Tibial nerve (tissue), 4 donors: ENCODE measurements at regions not wholly inside any gene's neighbourhood (a gene's known extent, or its start where the extent isn't known, plus 50 kb on each side); places are given as distances from the start of the nearest gene placed in this dataset.
"Not testable (repeated sequence)": the region's sequence is repeated elsewhere in the genome, so short reads cannot be mapped to it uniquely, and the experiment has no call there.

Experiments
- DNase-seq, 2 donors: peaks; one replicate each; pipeline ENCODE4 v3.0.0-alpha.2; 2019; ENCODE audit warnings: low spot score in 2 of 2
- H3K27ac ChIP-seq, 4 donors: fragments of 200-600 bp; sonication (generic) in 3 of 4; one replicate each; pipeline ENCODE4 v1.5.1; 2017 to 2019; ENCODE audit warnings: mild to moderate bottlenecking in 1 of 4
- H3K27me3 ChIP-seq, 2 donors: fragments of 200-600 bp; sonication (generic) in 1 of 2; one replicate each; pipeline versions ENCODE4 v1.5.1 to v1.6.0; 2017 to 2019
- H3K36me3 ChIP-seq, 3 donors: fragments of 200-600 bp; sonication (generic); one replicate each; pipeline ENCODE4 v1.5.1; 2018 to 2019
- H3K4me1 ChIP-seq, 4 donors: fragments of 200-600 bp; sonication (generic) in 3 of 4; one replicate each; pipeline ENCODE4 v1.5.1; 2017 to 2019
- H3K4me3 ChIP-seq, 4 donors: fragments of 200-600 bp; sonication (generic) in 3 of 4; one replicate each; pipeline ENCODE4 v1.5.1; 2017 to 2019; ENCODE audit warnings: mild to moderate bottlenecking in 1 of 4, moderate library complexity in 1 of 4
- H3K9me3 ChIP-seq, 4 donors: fragments of 200-600 bp; sonication (generic) in 3 of 4; one replicate each; pipeline ENCODE4 v1.5.1; 2017 to 2019
- CTCF ChIP-seq, 5 experiments: fragments of 200-600 bp in 3 of 5; fragments of 450-650 bp in 2 of 5; sonication (generic) in 3 of 5; IDR thresholded peaks; one replicate each; pipeline ENCODE4 v1.5.1; 2016 to 2019; ENCODE audit warnings: antibody characterized with exemption in 5 of 5, mild to moderate bottlenecking in 3 of 5, moderate library complexity in 2 of 5
- EP300 ChIP-seq, 2 donors: sonication (generic); formaldehyde crosslinking; IDR thresholded peaks; one replicate each; pipeline ENCODE4 v1.6.1; 2017; ENCODE audit warnings: antibody characterized with exemption in 2 of 2, mild to moderate bottlenecking in 1 of 2
- POLR2A ChIP-seq, 2 donors: fragments of 450-650 bp; IDR thresholded peaks; one replicate each; pipeline ENCODE4 v1.6.1; 2017; ENCODE audit warnings: antibody characterized with exemption in 2 of 2, mild to moderate bottlenecking in 2 of 2, moderate library complexity in 2 of 2
- WGBS, 2 donors: methylation state at CpG; one replicate each; pipeline ENCODE4 v1.1.5; 2018; 5-methylcytosine and 5-hydroxymethylcytosine counted together

DNA sequence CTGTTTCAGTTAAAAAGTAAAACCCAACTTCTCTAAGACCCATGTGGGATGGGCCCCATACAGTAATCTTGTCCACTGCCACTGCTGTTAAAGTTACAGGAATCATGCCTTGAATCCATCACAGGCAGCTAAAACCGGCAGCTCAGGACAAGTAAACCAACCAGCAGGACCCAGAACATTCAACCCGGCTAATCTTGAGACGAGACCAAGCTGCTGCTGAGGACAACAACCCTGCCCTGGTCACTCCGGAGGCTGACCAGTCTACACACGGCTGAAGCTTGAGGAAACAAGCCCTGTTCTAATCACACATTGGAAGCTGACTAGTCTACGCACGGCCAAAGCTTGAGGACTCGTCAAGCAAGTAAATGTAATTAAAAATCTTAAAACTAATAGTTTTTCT lies 105.2 kb upstream of the ZNF492 start:
- H3K27ac ChIP-seq, result no peak overlapping the region
- no peaks in the 10 kb centered on the region for H3K27me3 ChIP-seq
- peaks cover 0 to 13% (median 0%) of the 10 kb centered on the region in 4 donors for H3K9me3 ChIP-seq
- H3K4me1 ChIP-seq, result no peaks in the 10 kb centered on the region
- no peaks in the 10 kb centered on the region for H3K36me3 ChIP-seq
- TF ChIP-seq CTCF (IDR thresholded peaks at IDR 0.05) (no peak), EP300 (IDR thresholded peaks at IDR 0.05) (no peak), POLR2A (IDR thresholded peaks at IDR 0.05) (no peak)
- no peak overlapping the region for H3K4me3 ChIP-seq
- no peak for DNase-seq
- WGBS, 2 donors, result 65 to 68% methylated on average over 8 of the region's 8 CpGs

GRCh38 chr19:22527554-22527953 lies 105.4 kb upstream of the ZNF98 start:
- H3K4me1 ChIP-seq, result no peaks in the 10 kb centered on the region
- no peaks in the 10 kb centered on the region for H3K36me3 ChIP-seq
- H3K27me3 ChIP-seq, result no peaks in the 10 kb centered on the region
- no peak for DNase-seq
- H3K27ac ChIP-seq, result no peak overlapping the region
- peaks cover 0 to 19% (median 0%) of the 10 kb centered on the region in 4 donors for H3K9me3 ChIP-seq
- no peak for TF ChIP-seq EP300 (IDR thresholded peaks at IDR 0.05)
- TF ChIP-seq POLR2A (IDR thresholded peaks at IDR 0.05), result no peak
- no peak for TF ChIP-seq CTCF (IDR thresholded peaks at IDR 0.05)
- no peak overlapping the region for H3K4me3 ChIP-seq
- WGBS, 2 donors, result 45 to 62% methylated on average over 12 of the region's 12 CpGs

GRCh38 chr19:22526661-22527272 lies 104.6 kb upstream of the ZNF98 start:
- 44 to 48% methylated on average over 11 of the region's 11 CpGs for WGBS, 2 donors
- H3K4me3 ChIP-seq, result no peak overlapping the region
- H3K36me3 ChIP-seq, result no peaks in the 10 kb centered on the region
- DNase-seq, result no peak
- H3K4me1 ChIP-seq, result no peaks in the 10 kb centered on the region
- H3K27ac ChIP-seq, result no peak overlapping the region
- TF ChIP-seq EP300 (IDR thresholded peaks at IDR 0.05) (no peak), CTCF (IDR thresholded peaks at IDR 0.05) (no peak), POLR2A (IDR thresholded peaks at IDR 0.05) (no peak)
- peaks cover 0 to 11% (median 0%) of the 10 kb centered on the region in 4 donors for H3K9me3 ChIP-seq
- no peaks in the 10 kb centered on the region for H3K27me3 ChIP-seq

DNA sequence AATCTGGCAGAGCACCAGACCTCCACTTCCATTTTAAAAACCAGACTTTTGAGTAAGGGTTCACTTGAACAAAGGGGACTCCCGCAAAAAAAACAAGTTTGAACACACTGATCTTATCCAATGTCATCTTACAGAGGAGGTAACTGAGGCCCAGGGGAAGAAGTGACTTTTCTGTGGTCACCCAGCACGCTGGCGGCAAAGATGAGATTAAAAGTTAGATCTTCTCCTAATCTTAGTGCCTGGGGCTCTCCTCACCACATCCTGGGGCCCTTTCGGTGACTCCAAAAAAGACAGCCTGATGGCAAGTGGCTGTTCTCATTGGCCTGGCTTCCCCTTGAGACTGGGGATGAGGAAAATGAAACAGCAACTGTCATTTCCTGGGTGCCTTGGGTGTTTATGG lies 101.8 kb upstream of the ZNF98 start:
- DNase-seq, result no peak
- no peak overlapping the region for H3K4me3 ChIP-seq
- 78 to 91% methylated on average over 4 of the region's 4 CpGs for WGBS, 2 donors
- no peak for TF ChIP-seq EP300 (IDR thresholded peaks at IDR 0.05)
- TF ChIP-seq CTCF (IDR thresholded peaks at IDR 0.05), result no peak
- TF ChIP-seq POLR2A (IDR thresholded peaks at IDR 0.05), result no peak
- H3K9me3 ChIP-seq, result peaks cover 0 to 24% (median 0%) of the 10 kb centered on the region in 4 donors
- H3K36me3 ChIP-seq, result no peaks in the 10 kb centered on the region
- H3K4me1 ChIP-seq, result no peaks in the 10 kb centered on the region
- no peaks in the 10 kb centered on the region for H3K27me3 ChIP-seq
- H3K27ac ChIP-seq, result no peak overlapping the region

DNA sequence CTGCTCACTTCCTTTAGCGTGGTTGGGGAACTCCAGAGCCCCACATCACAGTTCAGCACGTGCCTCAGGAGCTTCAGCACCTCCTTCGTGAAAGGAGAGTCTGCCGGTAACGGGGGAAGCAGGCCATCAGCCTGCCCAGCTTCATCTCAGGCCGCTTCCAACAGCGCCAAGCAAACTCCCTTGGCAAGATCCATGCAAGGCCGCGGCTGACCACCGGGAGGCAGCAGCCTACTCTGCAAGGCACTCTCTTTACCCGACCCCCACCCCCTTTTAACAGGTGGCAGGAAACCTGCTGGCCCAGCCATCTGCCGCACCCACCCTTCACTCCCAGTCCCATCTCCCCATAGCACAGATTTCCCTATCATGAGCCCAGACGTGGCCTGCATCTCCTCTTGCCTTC lies 97.4 kb upstream of the ZNF98 start:
- not testable (repeated sequence) for H3K27me3 ChIP-seq, H3K4me1 ChIP-seq, DNase-seq, H3K36me3 ChIP-seq, H3K4me3 ChIP-seq, H3K27ac ChIP-seq
- peaks cover 0 to 58% (median 0%) of the 10 kb centered on the region in 4 donors for H3K9me3 ChIP-seq
- WGBS, 2 donors, result 14 to 27% methylated on average over 13 of the region's 13 CpGs

GRCh38 chr19:22519152-22519551 lies 97.0 kb upstream of the ZNF98 start:
- H3K27me3 ChIP-seq, result no peaks in the 10 kb centered on the region
- no peak overlapping the region for H3K27ac ChIP-seq
- H3K9me3 ChIP-seq, result peaks cover 0 to 61% (median 0%) of the 10 kb centered on the region in 4 donors
- TF ChIP-seq EP300 (IDR thresholded peaks at IDR 0.05) (no peak), POLR2A (IDR thresholded peaks at IDR 0.05) (no peak)
- no peaks in the 10 kb centered on the region for H3K36me3 ChIP-seq
- 93 to 95% methylated on average over 14 of the region's 14 CpGs for WGBS, 2 donors
- DNase-seq, result no peak
- H3K4me3 ChIP-seq, result no peak overlapping the region
- H3K4me1 ChIP-seq, result no peaks in the 10 kb centered on the region
